CD14-positive monocyte (primary cell): ENCODE measurements at regions not wholly inside any gene's neighbourhood (a gene's known extent, or its start where the extent isn't known, plus 50 kb on each side); places are given as distances from the start of the nearest gene placed in this dataset.

ENCODE experiments used
- DNase-seq, 3 donors: peaks; one replicate each; pipeline ENCODE4 v3.0.0-alpha.2; 2011 to 2022
- H2AFZ ChIP-seq: 2 replicates; pipeline ENCODE4 v1.6.0; 2012; ENCODE audit warnings: mild to moderate bottlenecking, low read depth, low read length, inconsistent platforms; ENCODE audit not compliant: insufficient read depth, poor library complexity, severe bottlenecking
- H3K27ac ChIP-seq, 2 donors: 1 replicate in 1 of 2; 2 replicates in 1 of 2; pipeline ENCODE4 v1.5.1; 2012 to 2013; ENCODE audit warnings: low read length in 2 of 2, control low read depth in 1 of 2, inconsistent platforms in 1 of 2, low read depth in 1 of 2, mild to moderate bottlenecking in 1 of 2
- H3K27me3 ChIP-seq, 2 donors: one replicate each; pipeline versions ENCODE4 v1.6.0 to v1.6.1; 2011 to 2013; ENCODE audit warnings: low read length in 2 of 2; ENCODE audit not compliant: control insufficient read depth in 2 of 2, insufficient read depth in 2 of 2
- H3K36me3 ChIP-seq, 2 donors: replicated peaks in 1 of 2; 1 replicate in 1 of 2; 2 replicates in 1 of 2; pipeline versions ENCODE4 v1.5.1 to v1.6.1; 2012 to 2013; ENCODE audit warnings: low read length in 2 of 2, control low read depth in 1 of 2, inconsistent platforms in 1 of 2, mild to moderate bottlenecking in 1 of 2; ENCODE audit not compliant: insufficient read depth in 2 of 2, control insufficient read depth in 1 of 2
- H3K4me1 ChIP-seq, 2 donors: 1 replicate in 1 of 2; 2 replicates in 1 of 2; pipeline versions ENCODE4 v1.5.1 to v1.6.1; 2012 to 2013; ENCODE audit warnings: low read length in 2 of 2, control low read depth in 1 of 2, inconsistent platforms in 1 of 2, mild to moderate bottlenecking in 1 of 2, moderate library complexity in 1 of 2; ENCODE audit not compliant: insufficient read depth in 2 of 2, control insufficient read depth in 1 of 2
- H3K4me2 ChIP-seq: replicated peaks from 2 replicates; pipeline ENCODE3; 2012; ENCODE audit warnings: low read length, moderate library complexity, mild to moderate bottlenecking; ENCODE audit not compliant: poor library complexity, severe bottlenecking; ENCODE audit errors: extremely low read depth
- H3K4me3 ChIP-seq, 3 experiments: fragments of 200-600 bp in 1 of 3; sonication (generic) in 1 of 3; replicated peaks in 1 of 3; 1 replicate in 2 of 3; 2 replicates in 1 of 3; pipeline ENCODE4 v1.5.1; 2011 to 2013; ENCODE audit warnings: low read length in 3 of 3, mild to moderate bottlenecking in 3 of 3, control low read depth in 2 of 3, low read depth in 2 of 3, inconsistent platforms in 1 of 3, moderate library complexity in 1 of 3
- H3K79me2 ChIP-seq: 2 replicates; pipeline ENCODE4 v1.6.0; 2012; ENCODE audit warnings: mild to moderate bottlenecking, control low read depth, inconsistent platforms, low read length, moderate library complexity; ENCODE audit not compliant: insufficient read depth
- H3K9ac ChIP-seq: 2 replicates; pipeline ENCODE4 v1.6.0; 2017; ENCODE audit warnings: low read length, mild to moderate bottlenecking; ENCODE audit not compliant: insufficient read depth, poor library complexity, severe bottlenecking
- H3K9me3 ChIP-seq, 2 donors: replicated peaks in 1 of 2; 1 replicate in 1 of 2; 2 replicates in 1 of 2; pipeline versions ENCODE4 v1.5.1 to v1.6.1; 2012 to 2013; ENCODE audit warnings: low read length in 2 of 2, control low read depth in 1 of 2; ENCODE audit not compliant: control insufficient read depth in 1 of 2, insufficient read depth in 1 of 2
- H4K20me1 ChIP-seq: 2 replicates; pipeline ENCODE4 v1.6.0; 2012; ENCODE audit warnings: mild to moderate bottlenecking, low read length, control low read depth, moderate library complexity; ENCODE audit not compliant: insufficient read depth
- H3K27ac Mint-ChIP-seq, 7 donors: one replicate each; pipeline ENCODE4 v1.8.0; 2020; ENCODE audit warnings: mild to moderate bottlenecking in 7 of 7, mixed read lengths in 7 of 7, moderate library complexity in 6 of 7, inconsistent platforms in 2 of 7
- H3K27me3 Mint-ChIP-seq, 3 donors: one replicate each; pipeline ENCODE4 v1.8.0; 2021 to 2022; ENCODE audit warnings: low read depth in 3 of 3, mild to moderate bottlenecking in 3 of 3, mixed read lengths in 3 of 3, moderate library complexity in 3 of 3, inconsistent platforms in 1 of 3
- H3K36me3 Mint-ChIP-seq, 2 donors: one replicate each; pipeline ENCODE4 v1.8.0; 2020; ENCODE audit warnings: mixed read lengths in 2 of 2, inconsistent platforms in 1 of 2, mild to moderate bottlenecking in 1 of 2
- H3K4me1 Mint-ChIP-seq: one replicate; pipeline ENCODE4 v1.8.0; 2020; ENCODE audit warnings: mild to moderate bottlenecking, mixed read lengths
- H3K4me3 Mint-ChIP-seq, 2 donors: one replicate each; pipeline ENCODE4 v1.8.0; 2020; ENCODE audit warnings: mild to moderate bottlenecking in 2 of 2, mixed read lengths in 2 of 2, moderate library complexity in 1 of 2
- H3K9me3 Mint-ChIP-seq, 7 donors: one replicate each; pipeline ENCODE4 v1.8.0; 2020 to 2022; ENCODE audit warnings: mixed read lengths in 7 of 7, mild to moderate bottlenecking in 6 of 7, moderate library complexity in 6 of 7, inconsistent platforms in 2 of 7
- CTCF ChIP-seq: fragments of 200-600 bp; IDR thresholded peaks from one replicate; pipeline ENCODE4 v1.8.0; 2022; ENCODE audit warnings: antibody characterized with exemption, mild to moderate bottlenecking
- WGBS: methylation state at CpG from one replicate; pipeline ENCODE4 v1.1.5; 2013; ENCODE audit warnings: missing lambda C conversion rate; ENCODE audit not compliant: insufficient coverage; 5-methylcytosine and 5-hydroxymethylcytosine counted together
- intact Hi-C, 2 donors: fragments of 100-400 bp; cut with micrococcal nuclease; formaldehyde crosslinking; loops; one replicate each; pipeline versions ENCODE4 v1.15.0 to v1.15.1; 2023

GRCh38 chr17:69819316-69820087 lies 255.5 kb upstream of the KCNJ16 start:
- Histone ChIP-seq H3K79me2 (no peaks in the 10 kb centered on the region), H3K4me1 (no peaks in the 10 kb centered on the region), H3K27ac (no peak overlapping the region), H3K9me3 (peaks cover 17 to 24% of the 10 kb centered on the region in 2 donors), H3K27me3 (no peaks in the 10 kb centered on the region), H3K9ac (no peak overlapping the region), H3K4me2 (no peak overlapping the region), H3K4me3 (no peak overlapping the region), H2AFZ (no peak overlapping the region), H3K36me3 (no peaks in the 10 kb centered on the region), H4K20me1 (no peaks in the 10 kb centered on the region)
- no peak for TF ChIP-seq CTCF
- Mint-ChIP-seq H3K36me3 (no peaks in the 10 kb centered on the region), H3K27me3 (peaks cover 0 to 3% (median 0%) of the 10 kb centered on the region in 3 donors), H3K4me3 (no peak overlapping the region), H3K4me1 (no peaks in the 10 kb centered on the region), H3K9me3 (peaks cover 9 to 20% (median 16%) of the 10 kb centered on the region in 7 donors), H3K27ac (no peak overlapping the region)
- DNase-seq = no peak
- WGBS = no CpG with 5 or more reads among the region's 5 CpGs
- intact Hi-C loops = no loop called here

- no peaks in the 10 kb centered on the region for H3K27me3 ChIP-seq
- no peak overlapping the region for H3K4me2 ChIP-seq
- no peaks in the 10 kb centered on the region for H3K36me3 ChIP-seq
- Mint-ChIP-seq H3K36me3 (no peaks in the 10 kb centered on the region), H3K4me3 (no peak overlapping the region), H3K27me3 (no peaks in the 10 kb centered on the region), H3K9me3 (peaks cover 11 to 19% (median 16%) of the 10 kb centered on the region in 7 donors), H3K4me1 (no peaks in the 10 kb centered on the region), H3K27ac (no peak overlapping the region)
- H3K79me2 ChIP-seq = no peaks in the 10 kb centered on the region
- 97% methylated on average over 6 of the region's 6 CpGs for WGBS
- no peak overlapping the region for H3K9ac ChIP-seq
- H3K27ac ChIP-seq = no peak overlapping the region
- H3K4me1 ChIP-seq = no peaks in the 10 kb centered on the region
- TF ChIP-seq CTCF = no peak
- no peak overlapping the region for H2AFZ ChIP-seq
- no peak for DNase-seq
- H3K4me3 ChIP-seq = no peak overlapping the region
- peaks cover 19 to 24% of the 10 kb centered on the region in 2 donors for H3K9me3 ChIP-seq
- H4K20me1 ChIP-seq = no peaks in the 10 kb centered on the region
- intact Hi-C loops = no loop called here
Measured at GRCh38 chr17:69820876-69821473, 254.1 kb upstream of the KCNJ16 start.
